ENCODE measurements at regions not wholly inside any gene's neighbourhood (a gene's known extent, or its start where the extent isn't known, plus 50 kb on each side); places are given as distances from the start of the nearest gene placed in this dataset.

- no peak for TF ChIP-seq CTCF (IDR thresholded peaks at IDR 0.05; ENCODE audit: control extremely low read depth in 1 of 3, insufficient read depth in 1 of 3, low read depth in 1 of 3, low read length in 3 of 3)
- no peak for TF ChIP-seq CBX5 (IDR thresholded peaks at IDR 0.05; ENCODE audit: low read depth, low read length)
- TF ChIP-seq POLR2A (IDR thresholded peaks at IDR 0.05; ENCODE audit: control extremely low read depth in 1 of 2, low read depth in 2 of 2, low read length in 2 of 2) = no peak
These were observed 213.4 kb downstream of the ATPSCKMT start for GRCh38 chr5:10036136-10036815.
